ENCODE measurements at regions not wholly inside any gene's neighbourhood (a gene's known extent, or its start where the extent isn't known, plus 50 kb on each side); places are given as distances from the start of the nearest gene placed in this dataset.
A peak's percentile ranks its signal among the peaks of the same experiment; 100 is the strongest.

GRCh38 chrX:141467442-141467841, 117.1 kb downstream of the SPANXA1 start:
- Histone ChIP-seq H3K9ac (ENCODE audit: extremely low read depth, insufficient read length, low read length) (no peak overlapping the region), H3K18ac (ENCODE audit: insufficient read length, low read depth, low read length) (no peak overlapping the region), H2BK5ac (ENCODE audit: insufficient read length, low read length) (no peak overlapping the region), H3K23ac (ENCODE audit: insufficient read length, low read depth, low read length) (no peak overlapping the region), H4K91ac (ENCODE audit: insufficient read length, low read depth, low read length) (no peak overlapping the region), H2BK20ac (ENCODE audit: low read depth, low read length, poor library complexity, severe bottlenecking) (no peak overlapping the region), H4K5ac (ENCODE audit: insufficient read length, low read depth, low read length) (no peak overlapping the region), H3K23me2 (ENCODE audit: insufficient read length, low read depth, low read length, poor library complexity, severe bottlenecking) (no peaks in the 10 kb centered on the region), H4K8ac (replicated peaks; ENCODE audit: insufficient read length, low read depth, low read length) (no peak overlapping the region), H3K27me3 (ENCODE audit: insufficient read depth, low read length) (no peaks in the 10 kb centered on the region), H2BK15ac (ENCODE audit: low read depth, low read length) (no peak overlapping the region), H2AK5ac (ENCODE audit: insufficient read length, low read length) (no peak overlapping the region), H3K4me1 (ENCODE audit: insufficient read depth, low read length) (no peaks in the 10 kb centered on the region; the same call in 1 of the 2 replicates), H3K9me3 (ENCODE audit: control insufficient read depth, low read depth, low read length) (peaks cover 17% of the 10 kb centered on the region), H3K4me2 (ENCODE audit: insufficient read depth, insufficient read length, low read length) (no peak overlapping the region), H3K56ac (ENCODE audit: insufficient read length, low read depth, low read length) (no peak overlapping the region), H2AFZ (ENCODE audit: low read length) (no peak overlapping the region), H4K20me1 (ENCODE audit: control insufficient read depth, insufficient read depth, insufficient read length) (no peaks in the 10 kb centered on the region), H3K79me1 (ENCODE audit: insufficient read depth, low read depth, low read length, poor library complexity, severe bottlenecking) (no peaks in the 10 kb centered on the region), H3T11ph (ENCODE audit: low read length) (no peak overlapping the region), H3K4ac (ENCODE audit: low read depth, low read length) (no peak overlapping the region), H3K79me2 (ENCODE audit: insufficient read depth, low read length) (no peaks in the 10 kb centered on the region), H2BK120ac (ENCODE audit: low read depth, low read length, poor library complexity, severe bottlenecking) (no peak overlapping the region), H3K27ac (ENCODE audit: insufficient read length, low read depth, low read length) (no peak overlapping the region), H2BK12ac (ENCODE audit: insufficient read length, low read depth, low read length) (no peak overlapping the region), H3K14ac (ENCODE audit: insufficient read depth, low read length) (no peak overlapping the region)
- H3K4me3 Mint-ChIP-seq = no peak overlapping the region
- H3K27ac Mint-ChIP-seq = no peak overlapping the region
- no peak for DNase-seq
- peak; percentile 45; the same call in 2 of the 3 replicates for TF ChIP-seq CTCF (conservative IDR thresholded peaks at IDR 0.05)
- H3K36me3 Mint-ChIP-seq (ENCODE audit: insufficient read depth in 1 of 3, low read depth in 3 of 3) = no peaks in the 10 kb centered on the region; a peak in 1 of 7 replicates
- peaks cover 3 to 6% of the 10 kb centered on the region in 2 experiments; a peak in 2 of 4 replicates for H3K4me1 Mint-ChIP-seq
- no CpG with 5 or more reads among the region's 4 CpGs for WGBS (ENCODE audit: extremely low coverage, insufficient read length, low lambda C conversion rate)
- H3K9me3 Mint-ChIP-seq = peaks cover 52% of the 10 kb centered on the region in 2 experiments
- H3K27me3 Mint-ChIP-seq (ENCODE audit: low read depth) = no peaks in the 10 kb centered on the region
